Activated CD4-positive, alpha-beta T cell treated with anti-CD3 and anti-CD28 coated beads, Interleukin-2, amount 50 U/mL, for 48 hours (primary cell): ENCODE measurements at regions not wholly inside any gene's neighbourhood (a gene's known extent, or its start where the extent isn't known, plus 50 kb on each side); places are given as distances from the start of the nearest gene placed in this dataset.
"Not testable (repeated sequence)": the region's sequence is repeated elsewhere in the genome, so short reads cannot be mapped to it uniquely, and the experiment has no call there.

Experiments
- DNase-seq, 2 experiments: peaks; one replicate each; pipeline ENCODE4 v3.0.0-alpha.2; 2020

DNA sequence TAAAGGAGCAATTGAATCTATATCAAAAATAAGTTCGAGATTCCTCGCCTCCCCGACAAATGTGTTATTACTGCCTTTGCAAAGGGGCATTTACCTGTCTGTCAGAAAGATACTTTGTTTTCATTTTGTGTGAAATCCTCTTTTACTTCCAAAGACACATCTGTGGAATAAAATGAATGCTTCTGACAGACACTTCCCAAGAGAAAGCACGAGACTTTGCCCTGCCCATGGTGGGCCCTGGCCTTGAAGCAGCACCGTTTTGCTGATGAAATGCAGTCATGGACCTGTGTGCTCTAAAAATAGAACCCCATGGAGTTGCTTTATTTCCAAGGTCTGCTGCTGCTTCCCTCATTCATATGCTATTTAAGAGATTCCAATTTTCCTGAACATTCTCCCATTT, 85.9 kb upstream of the USP47 start:
- no peak for DNase-seq

DNA sequence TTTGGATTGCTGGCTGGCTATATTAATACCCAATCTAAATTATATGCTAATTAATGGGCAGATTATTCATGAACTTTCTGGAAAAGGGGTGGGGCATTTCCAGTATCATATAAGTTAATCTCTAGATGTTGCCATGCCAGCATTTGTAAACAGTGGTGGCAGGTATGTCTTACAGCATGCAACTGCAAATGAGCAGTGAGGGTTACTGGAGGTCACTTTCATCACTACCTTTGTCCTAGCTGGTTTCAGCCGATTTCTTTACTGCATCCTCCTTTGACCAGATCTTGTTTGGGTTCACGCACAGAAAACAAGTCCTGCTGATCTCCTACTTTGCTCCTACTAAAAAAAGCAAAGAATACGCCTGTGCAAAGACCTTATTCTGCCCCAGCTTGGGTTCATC, 89.1 kb upstream of the USP47 start:
- no peak for DNase-seq

DNA sequence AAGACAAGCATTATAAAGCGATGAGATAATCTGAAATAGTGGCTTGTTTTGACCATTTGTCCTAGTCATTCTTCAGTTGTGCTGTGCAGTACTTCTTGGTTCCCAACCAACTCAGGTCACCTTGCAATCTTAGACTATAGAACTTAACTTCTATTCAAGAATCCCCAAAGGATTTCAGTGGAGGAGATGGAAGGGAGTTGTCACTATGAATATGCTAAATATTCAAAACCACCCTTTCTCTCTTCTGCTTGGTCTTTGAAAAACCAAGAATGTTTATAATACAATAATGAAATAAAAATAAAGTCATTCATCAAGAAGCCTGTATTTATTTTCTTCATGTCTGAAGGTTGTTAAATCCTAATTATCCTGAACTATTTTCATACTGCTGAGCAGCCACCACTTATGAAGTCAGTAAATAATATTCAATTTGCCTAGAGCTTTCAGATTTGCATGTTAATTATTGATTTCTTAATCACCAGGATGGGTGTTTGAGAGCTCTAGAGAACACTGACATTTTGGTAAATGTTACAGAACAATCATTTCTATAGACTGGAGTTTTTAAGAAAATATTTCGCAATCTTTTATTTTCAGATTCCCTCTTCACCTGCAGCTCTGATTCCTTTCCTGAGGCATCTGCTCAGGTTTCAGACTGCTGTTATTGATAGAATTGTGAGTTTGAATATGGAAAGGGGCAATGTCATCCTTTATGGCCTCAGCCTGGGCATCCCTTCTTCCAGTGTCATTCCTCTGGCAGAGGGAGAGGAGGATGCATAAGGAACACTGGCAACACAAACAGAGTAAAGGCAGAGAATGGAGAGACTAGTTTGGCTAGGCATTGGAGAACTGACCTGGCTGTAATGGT, 91.5 kb upstream of the USP47 start:
- DNase-seq, result no peak

DNA sequence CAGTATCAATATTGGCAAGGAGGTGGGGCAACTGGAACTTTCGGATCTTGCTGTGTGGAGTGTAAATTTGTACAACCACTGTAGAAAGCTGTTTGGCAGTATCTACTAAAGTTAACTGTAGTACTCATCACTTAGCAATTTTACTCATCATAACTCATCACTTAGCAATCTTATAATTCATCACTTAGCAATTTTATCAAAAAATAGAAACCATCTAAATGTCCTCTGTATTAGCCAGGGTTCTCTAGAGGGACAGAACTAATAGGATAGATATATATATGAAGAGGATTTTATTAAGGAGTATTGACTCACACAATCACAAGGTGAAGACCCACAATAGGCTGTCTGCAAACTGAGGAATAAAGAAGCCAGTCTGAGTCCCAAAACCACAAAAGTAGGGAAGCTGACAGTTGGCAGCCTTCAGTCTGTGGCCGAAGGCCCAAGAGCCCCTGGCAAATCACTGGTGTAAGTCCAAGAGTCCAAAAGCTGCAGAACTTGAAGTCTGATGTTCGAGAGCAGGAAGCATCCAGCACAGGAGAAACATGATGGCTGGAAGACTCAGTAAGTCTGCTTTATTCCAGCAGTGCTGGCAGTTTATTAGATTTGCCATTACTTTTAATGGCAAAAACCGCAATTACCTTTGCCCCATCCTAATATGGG, 92.9 kb upstream of the USP47 start:
- DNase-seq, result no peak

DNA sequence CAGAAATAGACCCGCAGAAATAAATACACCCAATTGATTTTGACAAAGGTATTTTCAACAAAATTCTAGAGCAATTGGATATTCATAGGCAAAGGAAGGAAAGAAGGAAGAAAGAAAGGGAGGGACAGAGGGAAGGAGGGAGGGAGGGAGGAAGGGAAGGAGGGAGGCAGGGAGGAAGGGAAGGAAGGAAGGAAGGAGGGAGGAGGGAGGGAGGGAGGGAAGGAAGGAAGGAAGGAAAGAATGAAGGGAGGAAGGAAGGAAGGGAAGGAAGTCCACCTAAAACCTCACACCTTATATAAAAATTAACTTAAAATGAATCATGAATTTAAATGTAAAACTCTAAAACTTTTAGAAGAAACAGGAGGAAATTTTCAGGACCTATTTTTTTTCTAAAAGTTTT, 94.2 kb upstream of the USP47 start:
- no peak for DNase-seq

DNA sequence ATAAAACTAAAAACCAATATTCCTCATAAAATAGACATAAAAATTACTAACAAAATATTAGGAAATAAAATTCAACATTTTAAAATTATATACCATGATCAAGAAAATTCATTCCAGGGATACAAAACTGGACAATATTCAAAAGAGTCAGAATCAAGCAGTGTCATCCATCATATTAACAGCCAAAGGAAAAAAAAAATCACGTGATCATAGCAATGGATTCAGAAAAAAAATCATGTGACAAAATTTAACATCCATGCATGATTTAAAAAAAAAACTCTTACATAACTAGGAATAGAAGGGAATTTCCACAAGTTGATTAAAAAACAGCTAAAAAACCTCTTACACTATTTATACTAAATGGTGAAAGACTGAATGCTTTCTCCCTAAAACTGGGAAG, 95.3 kb upstream of the USP47 start:
- no peak for DNase-seq

DNA sequence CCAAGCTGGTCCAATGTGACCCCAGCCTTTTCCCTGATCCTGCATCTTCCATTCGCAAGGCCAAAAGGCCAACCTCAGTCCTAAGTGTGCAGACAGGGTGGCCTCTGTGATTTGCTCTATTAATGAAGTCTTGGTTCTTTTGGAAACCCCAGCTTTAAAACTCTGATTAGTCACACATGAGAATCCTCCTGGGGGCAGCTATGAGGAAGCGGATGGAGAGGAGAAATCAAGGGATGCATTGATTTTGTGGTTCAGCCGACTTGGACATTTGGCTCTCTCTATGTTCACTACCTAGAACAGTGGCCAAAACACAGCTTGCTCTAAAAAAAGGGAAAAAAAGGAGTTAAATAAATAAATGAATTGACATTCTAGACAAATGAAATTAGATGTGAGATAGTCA, 98.6 kb upstream of the USP47 start:
- DNase-seq, result no peak

DNA sequence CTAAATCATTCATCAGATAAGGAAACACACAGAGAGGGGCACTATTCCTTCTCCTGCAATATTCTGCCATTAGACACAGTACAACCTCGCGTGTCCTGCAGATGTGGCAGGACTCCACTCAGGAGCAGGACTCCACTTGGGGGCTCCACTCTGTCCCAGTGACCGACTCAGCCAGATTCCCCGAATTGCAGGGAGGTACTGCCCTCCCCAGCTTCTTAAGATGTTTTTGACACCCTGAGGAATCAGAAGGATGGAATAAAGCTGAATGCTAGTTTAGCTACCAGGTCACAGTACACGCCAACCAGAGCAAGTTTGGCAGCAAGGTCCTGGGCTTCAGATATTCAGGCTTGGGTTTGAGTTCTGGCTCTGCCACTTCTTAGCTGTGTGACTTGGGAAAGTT, 99.3 kb upstream of the USP47 start:
- DNase-seq, result no peak

DNA sequence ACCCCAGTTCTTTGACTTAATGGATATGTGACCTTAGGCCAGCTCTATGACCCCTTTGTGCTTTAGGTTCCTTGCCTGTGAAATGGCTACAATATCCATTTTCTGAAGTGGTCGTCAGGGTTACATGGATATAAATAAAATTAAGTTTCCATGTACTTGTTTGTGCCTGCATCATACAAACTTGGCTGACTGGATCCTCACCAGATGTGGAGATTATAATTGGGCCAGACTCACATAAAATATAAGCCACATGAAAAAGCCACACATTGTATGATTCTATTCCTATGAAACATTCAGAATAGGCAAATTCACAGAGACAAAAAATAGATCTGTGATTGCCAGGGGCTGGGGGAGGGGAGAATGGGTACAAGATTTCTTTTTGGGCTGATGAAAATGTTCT, 100.9 kb upstream of the USP47 start:
- no peak for DNase-seq

DNA sequence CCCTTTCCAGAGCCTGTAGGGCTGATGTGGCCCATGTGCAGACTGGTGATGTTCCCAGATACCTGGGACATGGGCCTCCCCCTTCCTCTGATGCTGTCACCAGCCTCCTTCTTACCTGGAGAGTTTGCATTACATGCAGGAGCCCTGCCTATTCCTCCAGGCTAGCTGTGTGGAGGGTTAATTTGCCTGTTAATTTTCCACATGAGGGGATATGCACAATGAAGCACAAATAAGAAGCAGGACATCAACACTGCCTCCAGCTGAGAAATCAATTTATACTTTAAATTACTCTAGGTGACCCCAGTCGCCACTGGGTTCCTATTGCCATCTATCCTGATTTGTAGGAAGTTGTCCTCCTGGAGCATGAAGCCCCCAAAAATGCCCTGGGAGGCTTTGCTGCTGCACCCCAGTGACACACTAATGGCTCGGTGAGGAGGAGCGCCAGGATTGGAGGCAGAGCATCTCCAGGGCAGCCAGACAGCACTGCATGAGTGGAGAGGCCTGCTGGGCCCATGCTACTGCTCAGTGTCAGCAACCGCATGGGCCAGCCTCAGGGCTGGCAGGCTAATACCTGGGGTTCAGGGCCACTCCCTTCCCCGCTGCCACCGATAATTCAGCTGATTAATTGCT, 101.6 kb upstream of the USP47 start:
- no peak for DNase-seq

DNA sequence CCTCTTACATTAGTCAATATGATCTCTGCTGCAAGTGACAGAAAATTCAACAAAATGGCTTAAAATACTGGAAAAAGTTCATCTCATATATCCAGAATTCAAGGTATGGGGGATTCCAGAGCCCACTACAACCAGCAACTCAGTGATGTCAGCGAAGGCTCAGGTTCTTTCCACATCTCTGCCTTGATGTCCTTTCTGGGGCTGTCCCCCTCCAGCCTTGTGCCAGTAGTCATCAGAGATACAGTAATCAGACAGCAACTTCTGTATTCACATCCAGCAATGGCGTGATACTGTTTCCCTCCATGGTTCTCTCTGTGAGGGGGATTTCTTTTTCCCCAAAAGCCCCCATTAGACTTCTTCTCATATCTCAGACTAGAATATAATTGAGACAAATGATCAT, 103.4 kb upstream of the USP47 start:
- DNase-seq, result no peak

DNA sequence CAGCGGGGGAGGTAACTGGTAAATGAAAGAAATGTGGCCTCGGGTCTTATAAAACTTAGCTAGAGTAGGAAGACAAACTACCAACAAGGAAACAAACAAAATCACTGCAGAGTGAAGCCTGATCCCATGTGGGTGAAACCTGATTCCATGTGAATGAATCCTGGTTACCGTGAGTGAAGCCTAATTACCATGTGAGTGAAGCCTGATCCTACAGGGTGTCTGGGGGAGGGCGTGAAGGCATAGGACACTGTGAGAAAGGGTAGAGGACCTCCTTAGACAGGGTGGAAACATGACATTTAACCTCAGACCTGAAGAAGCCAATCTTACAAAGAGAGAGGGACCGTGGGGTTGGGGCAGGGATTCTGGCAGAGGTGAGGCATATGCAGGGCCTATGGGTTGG, 106.2 kb upstream of the USP47 start:
- DNase-seq, result no peak

DNA sequence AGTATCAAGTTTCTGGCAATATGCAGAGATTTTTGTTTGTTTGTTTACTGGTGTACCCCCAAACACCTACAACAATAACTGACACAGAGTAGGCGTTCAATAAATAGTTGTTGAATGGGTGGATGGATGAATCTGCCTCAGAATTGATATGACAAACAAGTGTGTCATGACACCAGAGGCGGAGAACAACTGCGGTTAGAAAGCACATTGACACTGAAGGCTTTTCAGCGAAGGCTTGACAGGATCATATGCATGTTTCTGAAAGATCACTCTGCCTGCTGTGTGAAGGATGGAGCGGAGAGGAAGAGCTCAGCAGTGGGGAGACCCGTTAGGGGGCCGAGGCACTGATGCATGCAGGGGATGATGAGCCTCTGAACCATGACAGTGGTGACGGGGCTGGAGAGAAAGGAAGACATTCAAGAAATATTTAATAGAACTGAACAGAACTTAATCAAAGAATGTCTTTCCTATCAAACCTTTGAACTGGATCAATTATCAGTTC, 108.5 kb upstream of the USP47 start:
- no peak for DNase-seq

DNA sequence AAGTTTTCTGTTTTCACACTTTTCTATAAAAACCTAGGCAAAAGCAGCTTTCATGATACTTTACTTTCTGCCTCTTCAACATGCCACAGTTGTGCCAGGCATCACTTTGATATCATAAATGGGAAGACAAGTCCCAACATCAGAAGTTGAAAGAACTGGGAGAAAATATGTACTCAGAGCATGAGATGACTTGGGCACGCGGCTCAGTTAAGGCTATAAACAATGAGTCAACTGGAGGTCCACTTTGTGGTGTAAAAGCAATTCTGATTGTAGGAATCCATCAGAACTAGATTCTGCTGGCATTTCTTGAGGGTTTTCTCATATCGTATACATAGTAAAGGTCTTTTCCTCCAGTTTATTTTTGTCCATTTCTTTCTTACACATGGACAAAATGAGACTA, 109.7 kb upstream of the USP47 start:
- no peak for DNase-seq

DNA sequence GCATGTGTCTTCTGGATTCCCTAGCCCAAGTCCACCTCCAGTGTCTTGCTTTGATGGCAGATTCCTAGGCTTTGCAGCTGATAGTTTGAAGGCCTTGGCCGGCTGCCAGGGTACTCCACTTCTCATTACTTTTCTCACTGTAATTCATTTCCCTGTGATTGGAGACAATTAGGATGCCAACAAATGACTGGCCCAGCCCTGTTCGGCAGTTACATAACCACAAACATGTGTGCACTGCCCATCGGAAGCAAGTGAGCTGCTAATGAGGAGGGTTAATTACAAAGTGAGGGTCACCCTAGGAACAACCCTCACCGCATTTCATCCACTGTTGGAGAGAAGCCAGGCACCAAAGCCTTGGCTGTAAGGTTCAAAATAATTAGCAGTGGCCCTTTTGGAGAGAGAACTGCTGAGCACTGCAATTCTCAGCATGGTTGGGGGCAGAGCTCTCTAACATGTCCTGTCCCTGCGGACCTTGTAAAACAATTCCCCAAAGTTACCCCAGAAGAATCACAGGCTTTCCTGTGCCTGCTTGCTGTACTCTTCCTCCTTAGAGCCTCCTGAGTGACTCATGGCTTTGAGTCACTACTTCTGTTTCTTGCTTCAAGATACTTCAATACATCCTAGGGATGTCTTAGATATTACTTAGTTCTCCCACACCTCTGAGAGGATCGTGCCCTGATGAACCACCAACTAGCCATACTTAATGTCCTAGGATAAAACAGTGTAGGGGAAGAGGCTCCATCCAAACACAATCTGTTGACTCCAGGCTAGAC, 109.7 kb upstream of the GALNT18 start:
- no peak for DNase-seq

DNA sequence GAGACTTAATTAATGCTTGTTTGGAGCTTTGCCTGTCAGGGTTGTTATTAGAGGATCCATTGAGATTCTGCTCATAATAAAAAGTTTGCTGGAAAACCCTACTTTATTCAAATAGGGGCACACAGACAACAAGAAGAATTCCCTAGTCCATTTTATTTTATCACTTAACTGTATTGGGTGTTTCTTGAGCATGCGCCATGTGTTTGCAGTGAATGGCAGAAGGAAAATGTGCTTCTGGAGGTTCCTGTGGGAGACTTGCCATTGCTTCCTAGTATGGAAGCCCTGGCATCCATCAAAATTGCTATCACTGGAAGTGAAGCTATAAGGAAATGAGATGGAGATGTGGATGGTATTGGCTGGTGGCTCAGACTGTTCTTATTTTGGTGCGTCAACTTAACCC, 106.6 kb upstream of the GALNT18 start:
- DNase-seq, result no peak

DNA sequence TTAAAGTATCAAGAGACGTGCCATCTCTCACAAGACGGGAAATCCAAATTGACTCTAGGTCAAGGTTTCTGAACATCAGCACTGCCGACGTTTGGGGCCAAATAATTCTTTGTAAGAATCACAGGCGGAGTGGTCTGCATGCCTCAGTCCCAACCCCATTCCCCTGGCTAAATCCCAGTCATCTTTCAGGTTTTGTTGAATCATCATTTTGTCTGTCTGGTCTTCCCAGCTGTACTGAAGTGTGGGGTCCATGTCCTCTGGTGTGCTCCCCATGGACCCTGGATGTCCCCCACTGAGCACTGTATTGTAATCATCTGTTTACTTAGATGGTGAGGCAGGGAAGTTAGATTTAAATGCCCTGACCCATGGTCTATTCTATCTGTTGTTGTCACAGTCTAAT, 103.6 kb upstream of the GALNT18 start:
- DNase-seq, result no peak

DNA sequence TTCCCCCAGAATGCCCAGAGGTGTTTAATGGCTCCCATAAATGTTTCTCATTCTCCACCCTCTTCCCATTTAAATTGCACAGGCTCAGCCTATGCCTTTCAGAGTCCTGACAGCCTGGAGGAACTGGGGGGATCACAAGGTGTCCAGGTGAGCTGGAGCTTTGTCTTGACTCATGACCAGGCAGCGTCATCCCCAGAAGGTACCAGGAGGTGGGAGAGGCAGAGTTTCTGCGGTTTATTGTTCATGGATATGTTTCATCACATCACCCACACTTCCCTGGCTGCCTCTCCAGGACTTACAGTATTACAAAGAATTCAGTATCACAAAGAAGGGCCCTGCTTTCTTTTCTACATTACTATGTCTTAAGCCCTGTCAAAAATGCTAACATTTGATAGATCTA, 103.2 kb upstream of the GALNT18 start:
- no peak for DNase-seq

DNA sequence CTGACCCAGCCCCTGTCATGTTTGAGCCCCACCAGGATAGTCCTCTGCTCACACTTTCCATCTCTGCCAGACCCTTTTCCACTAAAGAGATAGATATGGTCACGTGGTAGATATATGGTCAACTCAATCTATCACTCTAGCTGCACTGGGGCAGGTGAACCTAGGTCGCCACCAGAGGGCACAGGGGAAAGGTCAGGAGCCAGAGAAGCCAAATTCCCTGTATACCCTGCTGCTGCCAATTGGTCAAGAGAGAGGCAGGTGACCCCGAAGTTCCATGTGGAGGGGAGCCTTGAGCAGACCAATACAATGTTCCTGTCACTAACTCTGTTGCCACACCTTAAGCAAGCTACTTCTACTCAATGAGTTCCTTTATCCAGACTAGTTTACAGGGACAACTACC, 101.1 kb upstream of the GALNT18 start:
- DNase-seq, result no peak

DNA sequence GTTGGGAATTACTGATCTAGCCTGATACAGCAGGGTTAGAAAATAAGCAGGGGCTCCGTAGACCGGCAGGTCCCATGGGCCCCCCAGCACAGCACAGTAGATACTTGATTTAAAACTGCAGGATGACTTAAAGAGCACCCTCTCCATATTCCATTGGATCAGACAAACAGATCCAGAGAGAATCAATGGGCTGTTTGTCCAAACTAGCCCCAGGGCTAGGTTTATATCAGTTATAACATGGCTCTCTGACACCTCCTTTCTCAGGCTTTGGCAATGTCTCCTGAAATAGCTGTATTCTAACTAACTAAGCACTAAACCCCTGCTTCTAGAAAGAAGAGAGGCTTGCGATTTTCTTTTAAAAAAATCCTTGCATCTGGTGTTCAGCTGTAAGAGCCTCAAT, 100.4 kb upstream of the GALNT18 start:
- DNase-seq, result no peak

DNA sequence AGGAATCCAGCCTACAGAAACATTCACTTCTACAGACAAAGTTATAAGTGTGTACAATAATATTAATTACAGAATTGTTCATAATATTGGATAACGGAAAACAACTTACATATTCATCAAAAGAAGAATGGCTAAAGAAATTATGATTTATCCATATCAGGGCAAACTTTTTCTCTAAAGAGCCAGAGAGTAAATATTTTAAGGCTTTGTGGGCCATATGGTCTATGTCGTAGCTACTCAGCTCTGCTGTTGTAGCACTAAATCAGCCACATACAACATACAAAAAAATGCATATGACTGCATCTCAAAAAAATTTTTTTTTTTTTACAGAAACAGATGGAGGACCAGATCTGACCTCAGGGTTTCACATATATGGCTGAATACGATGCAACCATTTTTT, 96.7 kb upstream of the GALNT18 start:
- no peak for DNase-seq

DNA sequence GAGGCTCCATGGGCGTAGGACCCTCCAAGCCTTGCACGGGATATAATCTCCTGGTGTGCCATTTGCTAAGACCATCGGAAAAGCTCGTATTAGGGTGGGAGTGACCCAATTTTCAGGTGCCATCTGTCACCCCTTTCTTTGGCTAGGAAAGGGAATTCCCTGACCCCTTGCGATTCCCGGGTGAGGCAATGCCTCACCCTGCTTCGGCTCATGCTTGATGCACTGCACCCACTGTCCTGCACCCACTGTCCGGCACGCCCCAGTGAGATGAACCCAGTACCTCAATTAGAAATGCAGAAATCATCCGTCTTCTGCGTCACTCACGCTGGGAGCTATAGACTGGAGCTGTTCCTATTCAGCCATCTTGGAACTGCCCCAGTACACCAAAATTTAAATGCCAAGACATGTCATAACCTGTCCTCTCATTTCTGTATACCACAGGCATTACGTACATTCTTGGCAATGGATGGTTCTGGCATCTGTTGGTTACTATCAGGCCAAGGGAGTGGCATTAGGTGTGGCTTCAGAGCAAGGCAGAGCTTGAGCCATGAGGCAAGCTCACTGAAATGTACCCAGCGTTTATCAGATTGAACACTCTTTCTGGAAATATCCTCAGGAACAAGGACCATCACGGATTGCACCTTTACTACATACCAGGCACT, 95.4 kb upstream of the GALNT18 start:
- DNase-seq, result no peak

DNA sequence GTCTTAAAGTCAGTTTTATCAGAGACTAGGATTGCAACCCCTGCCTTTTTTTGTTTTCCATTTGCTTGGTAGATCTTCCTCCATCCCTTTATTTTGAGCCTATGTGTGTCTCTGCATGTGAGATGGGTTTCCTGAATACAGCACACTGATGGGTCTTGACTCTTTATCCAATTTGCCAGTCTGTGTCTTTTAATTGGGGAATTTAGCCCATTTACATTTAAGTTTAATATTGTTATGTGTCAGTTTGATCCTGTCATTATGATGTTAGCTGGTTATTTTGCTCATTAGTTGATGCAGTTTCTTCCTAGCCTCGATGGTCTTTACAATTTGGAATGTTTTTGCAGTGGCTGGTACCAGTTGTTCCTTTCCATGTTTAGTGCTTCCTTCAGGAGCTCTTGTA, 93.3 kb upstream of the GALNT18 start:
- DNase-seq, result not testable (repeated sequence)
